HG03432 (cell line): ENCODE measurements at regions not wholly inside any gene's neighbourhood (a gene's known extent, or its start where the extent isn't known, plus 50 kb on each side); places are given as distances from the start of the nearest gene placed in this dataset.
"Not testable (repeated sequence)": the region's sequence is repeated elsewhere in the genome, so short reads cannot be mapped to it uniquely, and the experiment has no call there.

Experiments used
- ATAC-seq: cut with Tn5 transposase; IDR thresholded peaks from one replicate; pipeline ENCODE4 v1.9.1; 2021; ENCODE audit warnings: mild to moderate bottlenecking, moderate library complexity; ENCODE audit not compliant: unreplicated experiment

DNA sequence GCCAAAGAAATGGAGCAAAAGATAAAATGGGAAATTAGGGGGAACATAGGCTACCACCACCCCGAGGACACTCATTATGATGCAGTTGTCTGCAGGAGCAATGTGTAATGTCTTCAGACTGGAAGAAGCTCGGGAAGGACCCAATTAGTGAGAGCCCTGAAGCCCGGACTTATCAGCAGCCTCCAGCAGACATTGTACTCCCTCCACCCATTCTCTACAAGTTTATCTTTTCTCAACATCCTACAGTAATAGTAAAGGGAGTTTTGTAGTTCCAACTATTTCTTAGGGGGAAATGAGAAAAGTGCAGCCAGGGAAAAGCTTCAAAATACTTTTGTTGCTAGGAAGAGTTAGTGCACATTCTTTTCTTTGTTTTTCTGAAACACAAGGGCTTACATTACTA, 657.3 kb upstream of the COBL start:
- no peak for ATAC-seq

DNA sequence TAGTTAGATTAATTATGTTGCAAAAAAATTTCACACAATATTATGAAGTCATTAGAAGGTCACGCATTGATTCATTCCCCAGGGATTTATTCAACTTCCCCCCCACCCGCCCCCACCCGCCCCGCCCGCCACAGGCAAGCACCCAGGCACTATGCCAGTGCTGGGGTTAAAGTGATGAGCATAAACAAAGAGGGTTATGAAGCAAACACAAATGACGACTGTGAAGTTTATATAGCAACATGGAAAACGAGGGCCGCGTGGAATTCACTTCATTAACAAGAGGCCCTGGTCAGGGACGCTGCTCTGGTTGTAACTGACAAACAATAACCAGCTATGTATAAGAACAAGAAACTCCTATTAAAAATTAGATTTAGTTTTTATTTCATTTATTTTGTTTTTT, 656.5 kb upstream of the COBL start:
- no peak for ATAC-seq

DNA sequence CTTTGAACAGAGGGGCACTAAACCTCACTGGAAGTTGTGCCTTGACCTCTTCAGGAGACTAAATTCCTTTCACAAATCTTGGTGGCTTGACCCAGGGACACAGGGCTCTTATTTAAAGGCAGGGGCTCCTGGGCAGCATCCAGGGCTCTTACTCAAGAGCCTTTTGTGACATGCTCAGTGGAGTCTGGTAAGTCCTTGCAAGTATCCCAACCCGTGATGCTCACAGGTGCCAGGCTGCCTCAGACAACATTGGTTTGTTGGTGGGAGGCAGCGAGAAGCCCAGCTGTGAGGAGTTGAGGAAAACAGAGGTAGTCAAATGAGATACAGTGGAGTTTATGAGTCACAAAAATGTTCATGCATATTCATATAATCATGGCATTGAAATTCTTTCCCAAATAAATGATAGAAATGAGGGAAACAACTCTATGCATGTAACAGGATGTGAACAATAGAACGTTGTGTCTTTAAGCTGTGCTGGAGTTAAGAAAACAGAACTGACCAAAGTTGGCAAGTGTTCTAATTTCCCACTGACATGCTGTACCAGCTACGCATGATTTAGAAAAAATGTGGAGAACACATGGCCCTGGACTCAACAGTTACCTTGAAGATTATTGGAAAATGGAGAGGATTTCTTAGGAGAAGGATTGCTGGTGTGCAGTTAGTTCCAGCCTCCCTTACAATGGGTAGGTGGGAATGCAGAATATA, 654.5 kb upstream of the COBL start:
- ATAC-seq: no peak

DNA sequence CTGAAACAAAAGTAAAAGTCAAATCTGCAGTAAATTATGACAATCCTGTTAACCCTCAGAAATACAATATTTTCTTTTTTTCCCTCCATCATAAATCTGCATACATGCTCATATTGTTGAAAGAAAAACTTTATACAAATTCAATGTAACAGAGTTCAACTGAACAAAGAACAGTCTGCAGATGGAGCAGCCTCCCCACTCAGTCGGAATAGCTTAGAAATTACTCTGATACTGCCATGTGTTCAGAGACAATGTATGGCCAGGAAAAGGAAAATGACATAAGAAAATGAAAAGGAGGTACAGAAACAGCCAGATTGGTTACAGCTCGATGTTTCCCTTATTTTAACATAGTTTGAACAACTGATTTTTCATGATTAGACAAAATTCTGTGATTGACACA, 651.9 kb upstream of the COBL start:
- ATAC-seq: no peak

DNA sequence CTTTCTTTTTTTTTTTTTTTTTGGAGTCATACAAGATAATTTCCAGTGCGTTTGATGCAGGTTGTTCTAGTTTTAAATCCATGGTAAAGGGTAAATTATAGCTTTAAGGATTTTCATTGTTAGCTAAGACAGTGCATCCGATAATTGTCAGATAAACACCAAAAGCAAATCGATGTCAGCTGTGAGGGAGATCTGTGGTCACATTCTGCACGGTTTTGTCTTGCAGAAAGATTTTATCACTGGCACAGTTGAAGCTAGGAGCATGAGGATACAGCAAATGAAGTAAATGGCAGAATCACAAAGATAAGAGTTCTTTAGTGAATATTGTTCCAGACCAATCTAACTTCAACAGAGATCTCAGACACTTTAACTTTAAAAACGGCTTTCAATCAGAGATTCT, 648.8 kb upstream of the COBL start:
- no peak for ATAC-seq

DNA sequence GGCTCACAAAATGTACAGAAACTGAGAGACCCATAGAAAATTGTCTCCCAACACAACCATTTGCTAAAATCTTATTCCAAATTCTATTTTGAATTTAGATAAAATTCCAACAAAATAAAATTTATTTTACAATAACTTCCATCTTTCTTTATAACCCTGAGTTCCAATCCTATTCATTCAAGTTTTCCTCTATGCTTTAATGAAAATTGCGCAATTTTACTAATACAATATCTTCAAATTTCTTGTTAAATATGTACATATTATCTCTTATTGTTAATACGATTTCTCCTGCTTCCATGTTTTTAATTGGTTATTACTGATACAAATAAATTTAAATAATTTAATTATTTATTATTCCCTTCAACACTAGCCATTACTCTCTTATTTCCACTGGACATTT, 645.2 kb upstream of the COBL start:
- ATAC-seq: no peak

DNA sequence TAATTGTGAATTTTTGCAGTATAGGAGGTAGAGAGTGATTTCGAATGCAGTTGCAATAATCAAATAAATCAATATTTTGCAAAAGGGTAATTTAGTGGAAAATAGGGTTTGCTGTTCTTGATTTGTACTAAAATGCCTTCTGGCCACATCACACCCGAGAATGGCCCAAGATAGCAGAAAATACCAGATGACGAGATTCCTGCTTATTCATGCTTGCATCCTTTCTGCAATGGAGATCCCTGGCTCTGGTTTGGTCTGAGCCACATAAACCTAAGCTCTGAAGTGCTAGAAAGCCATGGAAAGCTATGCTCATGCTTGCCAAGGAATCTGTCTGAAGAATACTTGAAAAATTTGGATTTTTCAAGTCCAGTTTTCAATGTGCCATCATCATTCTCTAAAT, 634.2 kb upstream of the COBL start:
- ATAC-seq: no peak

DNA sequence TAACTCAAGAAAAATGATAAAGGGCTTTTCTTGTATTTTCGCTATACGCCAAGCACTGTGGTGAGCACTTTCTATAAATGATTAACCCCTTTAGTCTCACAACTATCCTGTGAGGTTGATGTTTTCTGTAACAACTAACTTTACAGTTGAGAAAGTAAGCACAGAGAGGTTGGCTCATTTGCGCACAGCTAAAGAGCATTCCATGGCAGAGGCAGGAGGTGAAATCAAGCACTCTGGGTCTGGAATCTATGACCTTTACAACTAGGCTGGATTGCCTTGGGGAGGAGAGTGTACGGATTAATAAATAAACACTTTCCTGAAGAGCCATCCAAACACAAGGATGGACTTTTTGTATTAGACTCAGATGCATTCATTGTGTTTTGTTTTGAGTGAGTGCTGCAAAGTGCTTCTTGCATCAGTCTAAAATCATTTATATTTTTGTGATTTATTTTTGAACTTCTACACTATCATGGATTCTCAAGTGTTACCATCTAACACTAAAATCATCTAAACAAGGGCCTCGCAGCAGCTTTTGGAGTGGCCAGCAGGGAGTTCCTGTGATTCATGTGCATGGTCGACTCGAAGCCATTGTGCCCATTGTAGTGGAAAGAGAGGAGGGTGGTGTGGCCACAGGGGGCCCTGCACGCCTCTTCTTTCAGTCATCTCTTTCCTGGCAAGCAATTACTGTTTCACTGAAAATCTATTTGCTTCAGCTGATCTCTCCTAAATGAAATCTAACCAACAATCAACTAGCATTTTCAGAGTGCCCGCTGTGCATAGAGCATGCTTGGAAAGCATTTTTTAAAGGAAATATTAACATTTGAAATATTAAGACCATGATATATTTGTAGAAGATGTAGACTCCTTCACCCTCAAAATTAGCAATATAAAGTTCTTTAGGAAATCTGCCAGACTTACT, 633.4 kb upstream of the COBL start:
- ATAC-seq: no peak

DNA sequence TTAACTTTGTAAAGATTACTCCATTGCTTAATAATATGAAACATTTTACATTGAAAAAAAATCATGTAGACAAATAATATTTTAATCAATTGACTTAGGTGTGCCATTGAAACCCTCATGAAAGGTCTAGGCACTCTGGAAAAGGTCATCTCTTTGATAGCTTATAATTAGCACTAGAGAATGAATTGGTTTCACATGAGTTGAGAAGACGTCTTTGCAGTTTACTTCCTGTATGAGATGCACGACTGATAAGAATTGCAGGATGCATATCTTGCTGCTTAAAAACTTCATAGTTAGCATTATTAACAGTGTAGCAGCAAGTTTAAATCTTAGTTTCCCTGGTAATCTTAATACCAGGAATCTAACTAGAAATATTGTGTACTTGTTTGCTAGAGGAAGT, 614.2 kb upstream of the COBL start:
- ATAC-seq: no peak

DNA sequence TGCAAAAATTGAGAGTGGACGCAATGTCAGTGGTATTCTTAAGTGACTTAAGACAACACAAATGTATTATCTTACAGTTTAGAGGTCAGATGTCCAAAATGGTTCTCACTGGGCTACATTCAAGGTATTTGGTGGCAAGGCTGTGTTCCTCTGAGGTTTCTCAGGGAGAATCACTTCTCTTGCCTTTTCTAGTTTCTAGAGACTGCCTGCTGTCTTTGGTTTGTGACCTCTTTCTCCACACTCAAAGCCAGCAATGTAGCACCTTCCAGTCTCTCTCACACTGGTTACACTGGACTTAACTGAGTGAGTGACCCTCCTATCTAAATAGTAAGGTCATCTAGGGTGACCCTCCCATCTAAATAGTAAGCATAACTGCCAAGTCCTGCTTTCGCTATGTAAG, 613.2 kb upstream of the COBL start:
- no peak for ATAC-seq

DNA sequence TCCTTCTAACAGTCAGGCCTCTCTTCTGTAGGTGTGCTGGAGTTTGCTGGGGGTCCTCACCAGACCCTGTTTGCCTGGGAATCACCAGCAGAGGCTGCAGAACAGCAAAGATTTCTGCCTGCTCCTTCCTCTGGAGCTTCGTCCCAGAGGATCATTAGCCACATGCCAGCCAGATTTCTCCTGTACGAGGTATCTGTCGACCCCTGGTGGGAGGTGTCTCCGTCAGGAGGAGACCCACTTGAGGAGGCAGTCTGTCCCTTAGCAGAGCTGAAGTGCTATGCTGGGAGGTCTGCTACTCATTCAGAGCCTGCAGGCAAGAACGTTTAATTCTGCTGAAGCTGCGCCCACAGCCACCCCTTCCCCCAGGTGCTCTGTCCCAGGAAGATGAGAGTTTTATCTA, 611.1 kb upstream of the COBL start:
- ATAC-seq: no peak

DNA sequence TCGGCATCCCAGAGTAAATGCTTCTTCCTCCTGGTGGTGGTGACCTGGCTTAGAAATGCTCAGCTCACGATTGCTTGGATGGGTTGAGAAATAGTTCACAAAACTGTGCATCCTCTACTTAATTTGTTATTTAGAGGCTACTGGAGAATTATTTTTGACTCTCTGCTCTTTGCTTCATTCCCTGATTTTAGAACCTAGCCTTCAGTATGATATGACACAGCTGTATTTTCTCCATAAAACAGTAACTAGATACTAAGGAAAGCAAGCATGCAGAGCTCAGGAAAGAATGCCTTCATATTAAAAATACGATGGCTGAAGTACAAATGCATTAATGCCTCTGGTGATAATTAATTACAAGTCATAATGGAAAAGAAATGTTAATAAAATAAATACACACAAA, 602.0 kb upstream of the COBL start:
- no peak for ATAC-seq

DNA sequence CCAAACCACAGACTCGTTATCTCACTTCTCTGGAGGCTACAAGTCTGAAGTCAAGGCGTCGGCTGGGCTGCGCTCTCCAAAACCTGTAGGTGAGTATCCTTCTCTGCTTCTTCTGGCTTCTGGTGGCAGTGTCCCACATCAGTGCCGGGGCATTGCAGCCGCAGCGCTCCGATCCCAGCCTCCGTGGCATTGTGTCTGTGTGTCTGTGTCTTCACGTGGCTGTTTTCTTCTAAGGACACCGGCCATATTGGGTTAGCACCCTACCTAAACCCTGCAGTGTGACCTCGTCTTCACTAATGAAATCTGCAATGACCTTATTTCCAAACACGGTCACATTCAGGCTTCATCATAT, 584.9 kb upstream of the COBL start:
- ATAC-seq: no peak

DNA sequence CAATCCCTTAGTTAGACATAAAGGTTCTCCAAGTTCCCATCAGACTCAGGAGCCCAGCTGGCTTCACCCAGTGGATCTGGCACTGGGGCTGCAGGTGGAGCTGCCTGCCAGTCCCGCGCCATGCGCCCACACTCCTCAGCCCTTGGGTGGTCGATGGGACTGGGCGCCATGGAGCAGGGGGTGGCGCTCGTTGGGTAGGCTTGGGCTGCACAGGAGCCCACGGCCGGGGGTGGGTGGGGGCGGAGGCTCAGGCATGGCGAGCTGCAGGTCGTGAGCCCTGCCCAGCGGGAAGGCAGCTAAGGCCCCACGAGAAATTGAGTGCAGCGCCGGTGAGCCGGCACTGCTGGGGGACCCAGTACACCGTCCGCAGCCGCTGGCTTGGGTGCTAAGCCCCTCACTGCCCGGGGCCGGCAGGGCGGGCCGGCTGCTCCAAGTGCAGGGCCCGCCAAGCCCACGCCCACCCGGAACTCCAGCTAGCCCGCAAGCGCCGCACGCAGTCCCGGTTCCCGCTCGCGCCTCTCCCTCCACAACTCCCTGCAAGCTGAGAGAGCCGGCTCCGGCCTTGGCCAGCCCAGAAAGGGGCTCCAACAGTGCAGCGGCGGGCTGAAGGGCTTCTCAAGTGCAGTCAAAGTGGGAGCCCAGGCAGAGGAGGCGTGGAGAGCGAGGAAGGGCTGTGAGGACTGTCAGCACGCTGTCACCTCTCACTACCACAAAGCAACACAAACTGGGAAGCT, 584.3 kb upstream of the COBL start:
- ATAC-seq: not testable (repeated sequence)

DNA sequence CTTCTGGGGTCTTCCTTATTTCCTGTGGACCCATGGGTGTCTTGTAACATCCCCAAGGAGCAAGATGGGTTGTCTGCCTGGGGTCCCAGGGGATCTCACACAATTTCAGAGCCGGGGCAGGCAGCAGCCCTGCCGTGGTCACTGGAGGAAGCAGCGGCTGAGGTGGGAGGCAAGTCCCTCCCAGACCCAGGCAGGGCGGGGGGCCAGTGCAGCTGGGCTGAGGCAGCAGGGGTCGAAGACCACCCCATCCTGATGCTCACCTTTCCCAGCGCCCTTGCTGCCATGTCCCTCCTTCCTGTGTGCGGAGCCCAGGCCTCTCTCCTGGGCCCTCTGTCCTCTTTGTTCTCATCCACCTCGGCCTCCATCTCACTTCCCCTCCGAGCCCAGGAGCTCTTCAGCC, 583.0 kb upstream of the COBL start:
- no peak for ATAC-seq

DNA sequence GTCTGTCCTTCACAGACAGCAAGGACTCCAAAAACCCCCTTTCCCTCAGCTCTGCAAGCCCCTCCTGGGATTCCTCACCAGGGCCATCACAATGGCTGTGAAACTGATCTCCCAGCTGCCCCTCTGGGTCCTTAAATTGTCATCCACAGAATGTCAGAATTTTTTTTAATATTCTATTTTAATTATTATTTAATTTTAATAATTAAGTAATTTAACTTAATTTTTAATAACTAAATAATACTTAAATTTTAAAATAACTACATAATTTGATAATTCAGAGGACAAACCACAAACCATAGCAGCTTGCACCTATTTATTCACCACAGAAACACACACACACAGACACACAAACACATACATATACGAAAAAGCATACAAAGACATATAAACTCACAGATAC, 565.8 kb upstream of the COBL start:
- ATAC-seq: no peak

DNA sequence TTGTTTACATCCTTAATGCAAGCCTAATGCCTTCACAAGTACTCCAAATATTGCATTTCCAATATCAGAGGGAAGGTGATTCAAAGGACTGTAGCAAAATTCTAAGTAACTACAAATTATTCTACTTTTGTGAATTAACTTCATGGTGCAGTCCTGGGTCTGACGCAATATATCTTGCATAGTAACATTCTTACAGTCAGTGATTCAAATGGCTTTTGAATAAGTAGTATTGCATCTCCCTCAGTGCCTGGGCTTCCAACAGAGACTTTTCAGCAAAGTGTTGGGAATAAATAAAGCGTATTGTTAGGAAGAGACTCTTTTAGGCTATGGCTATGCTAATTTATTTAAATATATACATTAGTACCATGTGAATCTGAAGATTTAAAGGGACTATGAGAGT, 564.7 kb upstream of the COBL start:
- no peak for ATAC-seq

DNA sequence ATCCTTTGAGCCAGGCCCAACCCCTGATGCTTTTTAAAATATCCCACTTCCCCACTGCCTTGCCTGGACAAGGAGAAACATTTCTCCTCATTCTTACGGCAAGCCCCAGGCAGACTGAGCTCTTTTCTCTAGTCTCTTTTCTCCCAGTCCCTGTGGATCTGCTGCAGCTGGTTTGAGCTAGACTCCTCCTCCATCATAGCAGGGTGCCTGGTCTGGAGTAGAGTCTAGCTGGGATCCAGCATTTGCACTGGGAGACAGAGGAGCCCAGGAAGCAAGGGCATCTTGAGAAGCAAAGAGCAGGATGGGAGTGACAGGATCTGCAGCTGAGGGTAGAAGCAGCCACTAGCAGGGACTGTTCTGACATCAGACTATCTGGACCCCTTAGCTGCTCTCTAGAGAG, 562.3 kb upstream of the COBL start:
- no peak for ATAC-seq

DNA sequence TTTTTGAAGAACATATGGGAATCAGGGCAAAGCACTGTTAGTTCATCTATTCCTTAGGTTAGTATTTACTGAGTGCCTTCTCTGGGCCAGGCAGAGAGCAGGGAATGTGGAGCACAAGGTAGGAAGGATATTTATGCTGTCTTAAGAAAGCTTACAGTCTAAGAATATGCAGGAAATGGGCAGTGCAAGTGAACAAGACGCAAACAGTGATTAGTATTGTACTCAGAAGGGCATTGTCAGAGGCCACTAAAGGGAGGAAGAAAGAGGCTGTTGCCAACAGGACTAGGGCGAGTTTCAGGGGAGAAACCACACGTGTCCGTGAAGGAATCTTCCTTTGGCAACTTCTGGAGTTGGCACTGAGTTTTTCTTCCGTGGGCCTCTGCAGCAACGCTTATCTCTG, 552.8 kb upstream of the COBL start:
- no peak for ATAC-seq

DNA sequence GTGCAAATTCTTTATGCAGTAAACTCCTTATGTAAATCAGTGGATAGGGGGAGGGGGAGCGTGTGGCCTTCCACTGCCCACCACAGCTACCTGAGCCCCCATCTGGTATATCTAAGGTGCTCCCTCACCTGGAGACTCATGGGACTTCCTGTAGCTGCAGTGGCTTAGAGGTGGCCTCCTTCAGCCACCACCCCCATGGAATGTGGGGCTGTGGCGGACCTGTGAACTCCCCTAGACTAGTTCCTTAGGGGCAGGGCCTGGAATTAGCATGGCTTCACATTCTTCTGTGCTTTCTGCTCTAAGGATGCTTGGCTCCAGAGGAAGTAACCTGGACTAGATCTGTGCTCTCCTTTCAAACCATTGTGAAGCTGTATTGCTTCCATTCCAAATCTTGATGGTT, 550.5 kb upstream of the COBL start:
- ATAC-seq: no peak

DNA sequence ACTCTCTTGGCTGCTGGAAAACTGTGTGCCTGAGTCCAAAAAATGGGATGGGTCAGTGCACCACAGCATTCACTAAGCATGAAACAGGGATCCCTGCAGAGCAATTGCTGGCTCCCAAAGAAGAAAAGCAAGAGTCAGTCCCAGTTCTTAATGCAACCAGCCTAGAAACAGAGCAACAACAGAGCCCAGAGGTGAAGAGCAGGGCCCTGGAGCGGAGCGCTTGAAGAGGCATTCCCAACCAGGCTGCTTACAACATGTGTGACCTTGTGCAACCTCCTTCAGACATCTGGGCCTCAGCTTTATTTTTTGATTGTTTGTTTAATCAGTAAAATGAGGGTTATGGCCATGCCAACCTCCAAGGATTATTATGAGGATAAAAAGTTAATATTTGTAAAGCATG, 543.7 kb upstream of the COBL start:
- ATAC-seq: no peak

DNA sequence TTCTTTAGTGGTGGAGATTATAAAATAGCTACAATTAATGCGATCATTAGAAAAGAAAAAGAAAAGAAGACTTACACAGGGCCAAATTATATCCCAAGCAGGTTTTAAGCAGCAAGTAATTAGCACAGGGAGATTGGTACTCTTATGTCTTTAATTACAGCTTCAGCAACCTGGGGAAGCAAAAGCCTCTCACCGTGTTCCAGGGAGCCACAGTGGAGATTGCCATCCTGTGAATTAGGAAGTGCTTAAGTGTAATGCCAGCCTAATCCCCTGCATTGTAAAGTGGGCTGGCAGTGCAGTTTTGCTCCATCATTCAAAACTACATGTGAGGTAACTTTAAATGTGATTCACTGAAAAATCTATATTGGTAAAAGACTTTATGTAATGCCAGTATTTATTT, 533.5 kb upstream of the COBL start:
- ATAC-seq: no peak
